GM12873 (cell line): ENCODE measurements at regions not wholly inside any gene's neighbourhood (a gene's known extent, or its start where the extent isn't known, plus 50 kb on each side); places are given as distances from the start of the nearest gene placed in this dataset.

ENCODE experiments used
- CTCF ChIP-seq: IDR thresholded peaks from 2 replicates; pipeline ENCODE4 v1.5.1; 2012; ENCODE audit warnings: low read depth, mild to moderate bottlenecking, moderate library complexity, low read length, control low read depth; ENCODE audit not compliant: insufficient read depth; ENCODE audit errors: missing control alignments

DNA sequence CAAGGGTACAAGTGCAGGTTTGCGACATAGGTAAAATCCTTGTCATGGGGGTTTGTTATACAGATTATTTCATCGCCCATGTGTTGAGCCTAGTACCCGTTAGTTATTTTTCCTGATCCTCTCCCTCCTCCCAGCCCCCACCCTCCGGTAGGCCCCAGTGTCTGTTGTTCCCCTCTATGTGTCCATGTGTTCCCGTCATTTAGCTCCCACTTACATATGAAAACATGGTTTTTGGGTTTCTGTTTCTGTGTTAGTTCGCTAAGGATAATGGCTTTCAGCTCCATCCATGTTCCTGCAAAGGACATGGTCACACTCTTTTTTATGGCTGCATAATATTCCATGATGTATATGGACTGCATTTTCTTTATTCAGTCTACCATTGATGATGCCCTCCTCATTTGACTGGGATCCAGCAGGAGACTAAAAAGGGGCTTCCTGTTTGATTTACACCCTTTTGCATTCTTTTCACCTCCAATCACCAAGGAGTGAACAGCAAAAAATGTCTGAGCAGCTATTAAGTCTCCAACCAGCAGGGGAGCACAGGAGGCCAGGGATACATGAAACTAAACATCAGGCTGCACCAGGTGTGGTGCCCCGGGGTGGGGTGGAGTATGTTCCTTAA, 188.2 kb downstream of the SKIDA1 start:
- peak; percentile 9 for TF ChIP-seq CTCF

DNA sequence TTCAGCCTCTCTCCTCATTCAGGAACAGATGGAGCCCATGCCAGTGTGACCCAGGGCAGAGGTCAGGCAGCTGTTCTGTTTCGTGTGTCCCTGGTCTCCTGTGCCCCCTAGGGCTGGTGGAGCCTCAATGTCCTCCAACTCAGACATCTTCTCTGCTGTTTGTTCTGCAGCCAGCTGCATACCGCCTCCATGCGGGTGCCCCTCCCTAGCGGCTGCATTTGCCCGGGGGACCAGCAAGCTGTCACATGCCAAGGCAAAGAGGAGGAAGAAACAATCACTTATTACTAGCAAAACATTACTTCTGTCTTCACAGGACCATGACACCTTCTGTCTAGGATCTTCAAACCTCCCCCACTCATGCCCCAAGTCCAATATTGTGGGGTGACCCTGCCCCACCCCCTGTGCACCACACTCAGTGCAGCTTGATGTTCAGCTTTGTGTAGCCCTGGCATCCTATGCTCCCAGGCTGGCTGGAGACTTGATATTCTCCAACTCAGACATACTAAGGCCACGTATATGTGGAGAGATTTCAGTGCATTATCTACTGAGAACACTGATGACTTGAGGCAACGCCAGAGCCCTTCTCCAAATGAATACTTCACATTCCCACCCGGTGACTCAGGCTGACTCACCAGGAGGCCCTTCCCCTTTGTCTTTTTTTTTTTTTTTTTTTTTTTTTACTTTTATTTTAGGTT, 188.9 kb downstream of the SKIDA1 start:
- TF ChIP-seq CTCF: no peak

DNA sequence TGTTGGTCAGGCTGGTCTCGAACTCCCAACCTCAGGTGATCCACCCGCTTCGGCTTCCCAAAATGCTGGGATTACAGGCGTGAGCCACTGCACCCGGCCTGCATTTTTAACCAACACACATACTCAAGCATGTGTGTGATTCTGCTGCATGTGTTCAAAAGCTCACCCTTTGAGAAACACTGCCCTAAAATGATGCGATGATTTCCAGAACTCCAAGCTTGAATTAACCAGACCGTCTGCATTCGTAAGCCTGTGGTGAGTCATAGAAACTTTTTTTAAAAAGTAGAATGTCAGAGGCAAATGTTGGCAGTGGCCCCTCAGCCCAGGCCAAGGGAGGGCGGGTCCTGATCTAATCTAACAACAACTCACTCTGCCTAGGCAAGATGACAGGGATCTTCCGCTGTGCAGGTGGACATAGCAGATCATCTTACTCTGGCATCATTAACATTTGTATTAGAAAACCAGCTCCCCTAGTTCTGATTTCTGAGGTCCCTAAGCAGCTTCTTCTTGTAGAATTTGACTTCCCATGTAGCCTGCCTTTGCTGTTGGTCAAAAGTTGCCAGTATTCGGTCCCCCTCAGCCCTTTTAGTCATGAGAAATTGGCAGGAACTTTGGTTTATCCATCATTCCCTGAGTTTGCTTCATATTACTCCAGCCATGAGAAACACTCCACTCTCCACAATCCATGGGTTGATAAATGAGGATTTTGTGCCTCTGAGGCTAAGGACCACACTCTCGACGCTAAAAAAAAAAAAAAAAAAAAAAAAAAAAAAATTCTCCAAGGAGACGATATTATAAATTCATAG, 190.4 kb downstream of the SKIDA1 start:
- no peak for TF ChIP-seq CTCF

- no peak for TF ChIP-seq CTCF
Measured at GRCh38 chr10:21330628-21331020, 194.9 kb downstream of the SKIDA1 start.

GRCh38 chr10:21329995-21330627, 195.4 kb downstream of the SKIDA1 start:
- no peak for TF ChIP-seq CTCF

- no peak for TF ChIP-seq CTCF
Measured at GRCh38 chr10:21327289-21327993, 198.0 kb downstream of the SKIDA1 start.
